ENCODE measurements at regions not wholly inside any gene's neighbourhood (a gene's known extent, or its start where the extent isn't known, plus 50 kb on each side); places are given as distances from the start of the nearest gene placed in this dataset.

DNA sequence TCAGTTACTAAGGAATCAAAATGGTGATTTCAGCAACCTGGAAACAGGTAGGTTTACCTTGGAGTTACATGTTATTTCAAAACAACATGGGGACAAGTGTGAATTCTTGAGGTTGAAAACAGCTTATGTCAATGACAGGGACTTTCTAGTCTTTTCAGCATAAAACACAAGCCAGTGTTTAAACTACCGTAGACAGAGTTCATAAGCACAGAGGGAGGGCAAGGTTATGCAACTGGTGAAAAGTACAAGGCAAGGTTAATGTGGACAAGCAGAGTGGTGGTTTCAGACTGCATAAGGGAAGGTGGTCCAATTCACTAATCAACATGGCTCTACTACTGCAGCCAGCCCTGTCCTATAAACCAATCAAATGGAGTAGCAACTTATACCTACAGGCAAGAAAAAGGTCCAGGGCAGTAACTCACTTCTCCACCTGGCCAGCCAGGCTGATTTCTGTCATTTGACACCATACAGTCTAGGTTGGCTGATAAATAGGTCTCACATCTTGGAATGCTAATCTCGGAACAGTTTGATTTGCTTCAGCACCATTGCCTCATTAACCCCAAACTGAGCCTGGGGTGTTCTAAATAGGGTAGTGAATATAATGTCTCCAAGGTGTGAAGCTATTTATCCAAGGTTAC, 250.3 kb upstream of the PROX1 start:
- in situ Hi-C loops (cut with MboI; ENCODE audit: low pct_unique_long_range_greater_than_20kb, low sequenced_read_pairs, unreplicated experiment) = no loop called here
- no peak for DNase-seq (ENCODE audit: low spot score)
- TF ChIP-seq, protein P1, sequence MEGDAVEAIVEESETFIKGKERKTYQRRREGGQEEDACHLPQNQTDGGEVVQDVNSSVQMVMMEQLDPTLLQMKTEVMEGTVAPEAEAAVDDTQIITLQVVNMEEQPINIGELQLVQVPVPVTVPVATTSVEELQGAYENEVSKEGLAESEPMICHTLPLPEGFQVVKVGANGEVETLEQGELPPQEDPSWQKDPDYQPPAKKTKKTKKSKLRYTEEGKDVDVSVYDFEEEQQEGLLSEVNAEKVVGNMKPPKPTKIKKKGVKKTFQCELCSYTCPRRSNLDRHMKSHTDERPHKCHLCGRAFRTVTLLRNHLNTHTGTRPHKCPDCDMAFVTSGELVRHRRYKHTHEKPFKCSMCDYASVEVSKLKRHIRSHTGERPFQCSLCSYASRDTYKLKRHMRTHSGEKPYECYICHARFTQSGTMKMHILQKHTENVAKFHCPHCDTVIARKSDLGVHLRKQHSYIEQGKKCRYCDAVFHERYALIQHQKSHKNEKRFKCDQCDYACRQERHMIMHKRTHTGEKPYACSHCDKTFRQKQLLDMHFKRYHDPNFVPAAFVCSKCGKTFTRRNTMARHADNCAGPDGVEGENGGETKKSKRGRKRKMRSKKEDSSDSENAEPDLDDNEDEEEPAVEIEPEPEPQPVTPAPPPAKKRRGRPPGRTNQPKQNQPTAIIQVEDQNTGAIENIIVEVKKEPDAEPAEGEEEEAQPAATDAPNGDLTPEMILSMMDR (IDR thresholded peaks at IDR 0.05; ENCODE audit: extremely low read depth, insufficient read depth, missing control alignments) = no peak

DNA sequence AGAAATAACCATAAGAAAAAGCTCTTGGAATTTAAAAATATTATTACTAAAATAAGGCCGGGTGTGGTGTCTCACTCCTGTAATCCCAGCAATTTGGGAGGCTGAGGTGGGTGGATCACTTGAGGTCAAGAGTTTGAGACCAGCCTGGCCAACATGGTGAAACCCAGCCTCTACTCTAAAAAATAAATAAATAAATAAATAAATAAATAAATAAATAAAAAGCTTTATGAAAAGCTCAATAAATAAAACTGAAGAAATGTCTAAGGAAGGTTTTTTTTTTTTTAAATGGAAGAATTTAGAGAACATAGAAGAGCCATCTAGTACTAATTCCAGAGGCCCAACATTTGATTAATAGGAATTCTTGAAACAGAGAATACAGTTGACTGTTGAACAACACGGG, 249.1 kb upstream of the PROX1 start:
- no peak for DNase-seq (ENCODE audit: low spot score)
- in situ Hi-C loops (cut with MboI; ENCODE audit: low pct_unique_long_range_greater_than_20kb, low sequenced_read_pairs, unreplicated experiment) = no loop called here
- TF ChIP-seq, protein P1 (IDR thresholded peaks at IDR 0.05; ENCODE audit: extremely low read depth, insufficient read depth, missing control alignments) = no peak

DNA sequence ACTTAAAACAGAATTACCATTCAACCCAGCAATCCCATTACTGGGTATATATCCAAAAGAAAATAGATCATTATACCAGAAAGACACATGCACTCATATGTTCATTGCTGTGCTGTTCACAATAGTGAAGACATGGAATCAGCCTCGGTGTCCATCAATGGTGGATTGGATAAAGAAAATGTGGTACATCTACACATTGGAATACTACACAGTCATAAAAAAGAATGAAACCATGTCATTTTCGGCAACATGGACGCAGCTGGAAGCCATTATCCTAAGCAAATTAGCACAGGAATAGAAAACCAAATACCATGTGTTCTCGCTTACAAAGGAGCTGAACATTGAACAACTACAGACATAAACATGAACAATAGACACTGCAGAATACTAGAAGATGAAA, 244.8 kb upstream of the PROX1 start:
- in situ Hi-C loops (cut with MboI; ENCODE audit: low pct_unique_long_range_greater_than_20kb, low sequenced_read_pairs, unreplicated experiment) = no loop called here
- TF ChIP-seq, protein P1 (IDR thresholded peaks at IDR 0.05; ENCODE audit: extremely low read depth, insufficient read depth, missing control alignments) = no peak
- no peak for DNase-seq (ENCODE audit: low spot score)

DNA sequence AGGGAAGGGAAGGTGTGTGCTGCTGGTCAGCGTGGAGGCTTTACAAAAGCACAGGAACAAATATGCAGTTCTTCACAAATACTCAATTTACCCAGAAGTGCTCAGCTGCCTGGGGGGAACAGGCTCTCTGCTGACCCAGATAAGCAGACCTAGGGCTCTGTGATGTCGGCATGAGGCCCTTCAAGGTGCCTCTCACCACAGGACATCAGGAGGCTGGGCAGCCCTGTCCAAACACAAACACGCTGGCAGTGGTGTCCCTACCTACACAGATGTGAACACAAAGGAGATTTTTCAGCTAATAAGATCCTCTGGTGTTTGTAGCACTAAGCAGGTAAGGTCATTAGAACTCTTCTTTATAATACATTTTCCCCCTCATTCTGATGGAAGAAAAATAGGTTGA, 243.0 kb upstream of the PROX1 start:
- TF ChIP-seq, protein P1 (IDR thresholded peaks at IDR 0.05; ENCODE audit: extremely low read depth, insufficient read depth, missing control alignments) = no peak
- in situ Hi-C loops (cut with MboI; ENCODE audit: low pct_unique_long_range_greater_than_20kb, low sequenced_read_pairs, unreplicated experiment) = no loop called here

DNA sequence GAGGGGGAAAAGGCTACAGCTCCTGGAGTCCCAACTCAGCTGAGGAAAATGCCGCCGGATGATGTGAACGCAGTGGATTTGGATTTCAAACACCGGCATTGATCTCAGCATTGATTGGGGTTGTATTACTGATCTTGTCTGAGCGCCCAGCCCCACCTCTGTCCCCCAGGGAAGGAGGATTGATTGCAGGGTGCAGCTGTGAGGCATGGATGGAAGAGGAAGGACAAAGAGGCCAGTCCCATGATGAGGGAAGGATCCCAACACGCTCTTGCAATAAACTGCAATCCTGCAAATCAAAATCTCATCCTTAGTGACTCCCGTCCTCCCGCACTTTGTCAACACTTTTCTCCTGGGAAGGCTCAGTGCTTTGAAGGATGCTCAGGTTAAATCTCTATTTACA, 242.3 kb upstream of the PROX1 start:
- in situ Hi-C loops (cut with MboI; ENCODE audit: low pct_unique_long_range_greater_than_20kb, low sequenced_read_pairs, unreplicated experiment) = no loop called here
- TF ChIP-seq, protein P1 (IDR thresholded peaks at IDR 0.05; ENCODE audit: extremely low read depth, insufficient read depth, missing control alignments) = no peak
- no peak for DNase-seq (ENCODE audit: low spot score)

More for the DNA sequence above, 243.0 kb upstream of the PROX1 start:
- no peak for DNase-seq (ENCODE audit: low spot score)

DNA sequence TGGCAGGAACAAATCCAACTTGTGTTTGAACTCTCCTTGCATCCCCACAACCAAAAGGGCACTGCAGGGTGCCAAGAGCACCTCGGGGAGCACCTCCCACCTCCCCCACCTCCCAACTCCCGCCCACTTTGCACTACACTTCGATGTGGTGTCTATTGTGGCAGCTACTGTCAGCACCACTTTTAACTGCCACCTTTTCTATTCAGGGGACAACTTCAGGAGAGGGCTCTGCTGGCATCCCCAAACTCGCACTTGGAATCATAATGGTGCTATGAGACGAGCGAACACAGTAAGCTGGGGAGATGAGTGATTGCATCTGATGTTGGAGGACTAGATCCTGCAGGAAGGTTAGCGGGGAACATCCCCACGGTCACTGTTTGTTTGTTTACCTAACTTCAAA, 238.2 kb upstream of the PROX1 start:
- in situ Hi-C loops (cut with MboI; ENCODE audit: low pct_unique_long_range_greater_than_20kb, low sequenced_read_pairs, unreplicated experiment) = no loop called here
- no peak for DNase-seq (ENCODE audit: low spot score)
- TF ChIP-seq, protein P1 (IDR thresholded peaks at IDR 0.05; ENCODE audit: extremely low read depth, insufficient read depth, missing control alignments) = no peak
